HepG2 (cell line): ENCODE measurements at regions not wholly inside any gene's neighbourhood (a gene's known extent, or its start where the extent isn't known, plus 50 kb on each side); places are given as distances from the start of the nearest gene placed in this dataset.

Experiments
- ATAC-seq: fragments of 200-7000 bp; cut with Tn5 transposase; 3 replicates; pipeline ENCODE4 v1.9.1; 2020; ENCODE audit warnings: mild to moderate bottlenecking, moderate library complexity
- BruUV-seq: library from RNA; stranded (reverse); fragments of 400-500 nt; replicated peaks from 2 replicates; lab custom pipeline; 2021; lab: Mats Ljungman, UMichigan
- CTCF ChIA-PET: fragments of 300-600 bp; formaldehyde crosslinking; extraction: SDS; loops from one replicate; lab custom pipeline; 2021; ENCODE audit warnings: low total read pairs, inconsistent platforms, low intra/inter-chr PET ratio; lab: Yijun Ruan, JAX
- POLR2A ChIA-PET: fragments of 350-600 bp; sonication (Branson Sonifier 250); formaldehyde crosslinking; loops from one replicate; lab custom pipeline; 2020; ENCODE audit warnings: antibody characterized with exemption, inconsistent platforms; lab: Yijun Ruan, JAX
- DNase-seq: peaks from one replicate; pipeline ENCODE4 v3.0.0-alpha.2; 2015; ENCODE audit warnings: low spot score
- FAIRE-seq: peaks from 3 replicates; lab custom pipeline; 2011; peaks lifted over from hg19 to GRCh38; lab: Jason Lieb, UNC
- H2AFZ ChIP-seq: one replicate; pipeline ENCODE4 v1.6.1; 2011; ENCODE audit warnings: low read length, inconsistent platforms
- H3K27ac ChIP-seq: fragments of 300-600 bp; 3 replicates; pipeline ENCODE4 v1.8.0; 2011; ENCODE audit warnings: mixed run types, mild to moderate bottlenecking, mixed read lengths, low read length, inconsistent platforms; ENCODE audit not compliant: insufficient read depth; ENCODE audit errors: extremely low read length
- H3K27me3 ChIP-seq, 2 experiments: fragments of 200-600 bp in 1 of 2; 2 replicates in 1 of 2; 3 replicates in 1 of 2; pipeline versions ENCODE4 v1.6.0 to v1.8.0; 2011; ENCODE audit warnings: low read length in 2 of 2, mild to moderate bottlenecking in 2 of 2, moderate library complexity in 2 of 2, inconsistent platforms in 1 of 2; ENCODE audit not compliant: insufficient read depth in 2 of 2, control insufficient read depth in 1 of 2
- H3K36me3 ChIP-seq, 2 experiments: fragments of 200-600 bp in 1 of 2; replicated peaks in 1 of 2; 2 replicates in 1 of 2; 3 replicates in 1 of 2; pipeline versions ENCODE4 v1.5.1 to v1.8.0; 2011; ENCODE audit warnings: low read length in 2 of 2, inconsistent platforms in 1 of 2; ENCODE audit not compliant: insufficient read depth in 2 of 2, control insufficient read depth in 1 of 2
- H3K4me1 ChIP-seq: 2 replicates; pipeline ENCODE4 v1.5.1; 2012; ENCODE audit warnings: low read length, inconsistent platforms; ENCODE audit not compliant: insufficient read depth
- H3K4me2 ChIP-seq: 2 replicates; pipeline ENCODE4 v1.6.0; 2011; ENCODE audit warnings: low read depth, low read length, inconsistent platforms
- H3K4me3 ChIP-seq, 3 experiments: fragments of 200-600 bp in 1 of 3; sonication (generic), shearing (Covaris generic) in 1 of 3; replicated peaks in 1 of 3; 2 replicates each; pipeline ENCODE4 v1.5.1; 2011 to 2016; ENCODE audit warnings: low read length in 3 of 3, inconsistent platforms in 2 of 3, low read depth in 2 of 3, mild to moderate bottlenecking in 2 of 3, control low read depth in 1 of 3, mixed read lengths in 1 of 3; ENCODE audit not compliant: insufficient read depth in 1 of 3
- H3K79me2 ChIP-seq: one replicate; pipeline ENCODE4 v1.6.1; 2011; ENCODE audit warnings: low read length, inconsistent platforms; ENCODE audit not compliant: insufficient read depth
- H3K9ac ChIP-seq: 2 replicates; pipeline ENCODE4 v1.6.0; 2011; ENCODE audit warnings: mild to moderate bottlenecking, low read depth, low read length, inconsistent platforms; ENCODE audit not compliant: insufficient read depth
- H3K9me3 ChIP-seq: 2 replicates; pipeline ENCODE4 v1.5.1; 2012; ENCODE audit warnings: mild to moderate bottlenecking, low read length
- H4K20me1 ChIP-seq: 2 replicates; pipeline ENCODE4 v1.6.0; 2011; ENCODE audit warnings: inconsistent platforms, mild to moderate bottlenecking, low read length, moderate library complexity; ENCODE audit not compliant: insufficient read depth
- CBX5 ChIP-seq: sonication (generic); formaldehyde crosslinking; IDR thresholded peaks from 2 replicates; pipeline ENCODE4 v1.4.0; 2020; ENCODE audit warnings: missing genetic modification reagents, borderline replicate concordance
- ELF3 ChIP-seq: IDR thresholded peaks from 2 replicates; pipeline ENCODE4 v1.6.1; 2016; ENCODE audit warnings: missing genetic modification reagents, missing compliant biosample characterization
- EZH2 ChIP-seq: conservative IDR thresholded peaks from 2 replicates; pipeline ENCODE4 v1.6.1; 2012; ENCODE audit warnings: mild to moderate bottlenecking, low read depth, low read length, moderate library complexity
- NKX3-1 ChIP-seq: sonication (generic); formaldehyde crosslinking; IDR thresholded peaks from 2 replicates; pipeline ENCODE4 v1.5.0; 2020; ENCODE audit warnings: missing genetic modification reagents
- NONO ChIP-seq, 2 experiments: fragments of 450-650 bp in 1 of 2; sonication (generic) in 1 of 2; formaldehyde crosslinking in 1 of 2; IDR thresholded peaks in 1 of 2; conservative IDR thresholded peaks in 1 of 2; 2 replicates each; pipeline versions ENCODE4 v1.6.1 to v1.8.0; 2017 to 2022; ENCODE audit warnings: mild to moderate bottlenecking in 1 of 2, missing genetic modification reagents in 1 of 2, moderate library complexity in 1 of 2
- RARA ChIP-seq: IDR thresholded peaks from 2 replicates; pipeline ENCODE4 v1.6.1; 2016; ENCODE audit warnings: missing genetic modification reagents, missing compliant biosample characterization
- TSC22D2 ChIP-seq: sonication (generic); formaldehyde crosslinking; IDR thresholded peaks from 2 replicates; pipeline ENCODE4 v1.5.1; 2020; ENCODE audit warnings: missing genetic modification reagents, mild to moderate bottlenecking, borderline replicate concordance
- ZNF180 ChIP-seq: sonication (generic); formaldehyde crosslinking; IDR thresholded peaks from 2 replicates; pipeline ENCODE4 v1.4.0; 2020; ENCODE audit warnings: low read depth, missing genetic modification reagents, borderline replicate concordance
- ZNF446 ChIP-seq: sonication (generic); formaldehyde crosslinking; IDR thresholded peaks from 2 replicates; pipeline ENCODE4 v1.5.0; 2020; ENCODE audit warnings: mild to moderate bottlenecking, missing genetic modification reagents
- ZNF790 ChIP-seq: sonication (generic); formaldehyde crosslinking; IDR thresholded peaks from 2 replicates; pipeline ENCODE4 v1.8.0; 2022; ENCODE audit warnings: missing genetic modification reagents, mild to moderate bottlenecking, borderline replicate concordance
- ZSCAN9 ChIP-seq: IDR thresholded peaks from 2 replicates; pipeline ENCODE4 v1.6.1; 2016; ENCODE audit warnings: borderline replicate concordance
- WGBS: methylation state at CpG from one replicate; pipeline ENCODE4 v1.1.6; 2017; ENCODE audit warnings: low lambda C conversion rate; 5-methylcytosine and 5-hydroxymethylcytosine counted together
- in situ Hi-C: cut with HindIII; loops from 2 replicates; pipeline ENCODE4 v1.10.0; 2017; ENCODE audit warnings: low pct_unique_long_range_greater_than_20kb; ENCODE audit not compliant: extremely low pct_ligation_motif_present
- intact Hi-C: fragments of 100-400 bp; cut with micrococcal nuclease; formaldehyde crosslinking; loops from one replicate; pipeline ENCODE4 v1.10.0; 2022; ENCODE audit not compliant: unreplicated experiment
- TF ChIP-seq, protein P1 (sequence below): sonication (generic); formaldehyde crosslinking; IDR thresholded peaks from 2 replicates; pipeline ENCODE4 v1.5.0; 2020; ENCODE audit warnings: missing genetic modification reagents
- TF ChIP-seq, protein P2 (sequence below): sonication (generic); formaldehyde crosslinking; IDR thresholded peaks from 2 replicates; pipeline ENCODE4 v1.5.1; 2020; ENCODE audit warnings: mild to moderate bottlenecking, missing genetic modification reagents, moderate library complexity
- TF ChIP-seq, protein P3 (sequence below): sonication (generic); formaldehyde crosslinking; IDR thresholded peaks from 2 replicates; pipeline ENCODE4 v1.4.0; 2020; ENCODE audit warnings: mild to moderate bottlenecking, missing genetic modification reagents, borderline replicate concordance
- TF ChIP-seq, protein P4 (sequence below), 2 experiments: IDR thresholded peaks; 2 replicates each; pipeline ENCODE4 v1.6.1; 2011 to 2012; ENCODE audit warnings: low read length in 2 of 2, borderline replicate concordance in 1 of 2, low read depth in 1 of 2, mild to moderate bottlenecking in 1 of 2, moderate library complexity in 1 of 2

DNA sequence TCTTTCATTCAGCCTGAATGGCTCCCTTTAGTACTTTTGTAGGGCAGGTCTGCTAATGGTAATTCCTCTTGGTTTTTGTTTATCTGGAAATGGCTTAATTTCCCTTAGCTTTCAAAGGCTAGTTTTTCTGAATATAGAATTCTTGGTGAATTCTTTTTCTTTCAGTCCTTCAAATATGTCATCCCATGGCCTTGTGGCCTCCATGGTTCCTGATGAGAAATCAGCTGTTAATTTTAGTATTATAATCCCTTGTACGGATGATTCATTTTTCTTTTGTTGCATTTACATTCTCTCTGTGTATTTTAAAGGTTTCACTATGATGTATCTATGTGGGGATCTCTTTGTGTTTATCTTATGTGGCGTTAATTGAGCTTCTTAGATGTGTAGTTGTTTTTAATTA is 179.6 kb upstream of the ARG1 start:
- ATAC-seq (no peak), DNase-seq (no peak), FAIRE-seq (no peak)
- intact Hi-C loops: no loop called here
- BruUV-seq: no TSS peak
- in situ Hi-C loops: no loop called here
- peaks cover 0 to 9% of the 10 kb centered on the region in 2 experiments; a peak in 1 of 5 replicates for H3K27me3 ChIP-seq
- H3K4me2 ChIP-seq: no peak overlapping the region
- WGBS: 14% methylated on average over 2 of the region's 2 CpGs
- H3K79me2 ChIP-seq: no peaks in the 10 kb centered on the region
- no peak overlapping the region for H3K27ac ChIP-seq
- POLR2A ChIA-PET: no interaction called here
- CTCF ChIA-PET: no interaction called here
- H3K4me3 ChIP-seq: no peak overlapping the region
- no peaks in the 10 kb centered on the region for H4K20me1 ChIP-seq
- no peaks in the 10 kb centered on the region for H3K36me3 ChIP-seq
- H3K4me1 ChIP-seq: no peaks in the 10 kb centered on the region
- no peak overlapping the region for H2AFZ ChIP-seq
- H3K9ac ChIP-seq: no peak overlapping the region
- H3K9me3 ChIP-seq: no peaks in the 10 kb centered on the region
- TF ChIP-seq RARA (CRISPR knock-in tag) (no peak), NONO (IDR thresholded peaks at IDR 0.05) (no peak), NONO (CRISPR knock-in tag; conservative IDR thresholded peaks at IDR 0.05) (no peak), ZNF790 (no peak), NKX3-1 (CRISPR knock-in tag) (no peak), ZNF446 (CRISPR knock-in tag) (no peak), EZH2 (no peak), TSC22D2 (CRISPR knock-in tag) (no peak), CBX5 (CRISPR knock-in tag) (no peak), ELF3 (no peak), ZSCAN9 (CRISPR knock-in tag) (no peak), ZNF180 (no peak)
- TF ChIP-seq, protein P1, sequence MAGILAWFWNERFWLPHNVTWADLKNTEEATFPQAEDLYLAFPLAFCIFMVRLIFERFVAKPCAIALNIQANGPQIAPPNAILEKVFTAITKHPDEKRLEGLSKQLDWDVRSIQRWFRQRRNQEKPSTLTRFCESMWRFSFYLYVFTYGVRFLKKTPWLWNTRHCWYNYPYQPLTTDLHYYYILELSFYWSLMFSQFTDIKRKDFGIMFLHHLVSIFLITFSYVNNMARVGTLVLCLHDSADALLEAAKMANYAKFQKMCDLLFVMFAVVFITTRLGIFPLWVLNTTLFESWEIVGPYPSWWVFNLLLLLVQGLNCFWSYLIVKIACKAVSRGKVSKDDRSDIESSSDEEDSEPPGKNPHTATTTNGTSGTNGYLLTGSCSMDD: no peak
- TF ChIP-seq, protein P2, sequence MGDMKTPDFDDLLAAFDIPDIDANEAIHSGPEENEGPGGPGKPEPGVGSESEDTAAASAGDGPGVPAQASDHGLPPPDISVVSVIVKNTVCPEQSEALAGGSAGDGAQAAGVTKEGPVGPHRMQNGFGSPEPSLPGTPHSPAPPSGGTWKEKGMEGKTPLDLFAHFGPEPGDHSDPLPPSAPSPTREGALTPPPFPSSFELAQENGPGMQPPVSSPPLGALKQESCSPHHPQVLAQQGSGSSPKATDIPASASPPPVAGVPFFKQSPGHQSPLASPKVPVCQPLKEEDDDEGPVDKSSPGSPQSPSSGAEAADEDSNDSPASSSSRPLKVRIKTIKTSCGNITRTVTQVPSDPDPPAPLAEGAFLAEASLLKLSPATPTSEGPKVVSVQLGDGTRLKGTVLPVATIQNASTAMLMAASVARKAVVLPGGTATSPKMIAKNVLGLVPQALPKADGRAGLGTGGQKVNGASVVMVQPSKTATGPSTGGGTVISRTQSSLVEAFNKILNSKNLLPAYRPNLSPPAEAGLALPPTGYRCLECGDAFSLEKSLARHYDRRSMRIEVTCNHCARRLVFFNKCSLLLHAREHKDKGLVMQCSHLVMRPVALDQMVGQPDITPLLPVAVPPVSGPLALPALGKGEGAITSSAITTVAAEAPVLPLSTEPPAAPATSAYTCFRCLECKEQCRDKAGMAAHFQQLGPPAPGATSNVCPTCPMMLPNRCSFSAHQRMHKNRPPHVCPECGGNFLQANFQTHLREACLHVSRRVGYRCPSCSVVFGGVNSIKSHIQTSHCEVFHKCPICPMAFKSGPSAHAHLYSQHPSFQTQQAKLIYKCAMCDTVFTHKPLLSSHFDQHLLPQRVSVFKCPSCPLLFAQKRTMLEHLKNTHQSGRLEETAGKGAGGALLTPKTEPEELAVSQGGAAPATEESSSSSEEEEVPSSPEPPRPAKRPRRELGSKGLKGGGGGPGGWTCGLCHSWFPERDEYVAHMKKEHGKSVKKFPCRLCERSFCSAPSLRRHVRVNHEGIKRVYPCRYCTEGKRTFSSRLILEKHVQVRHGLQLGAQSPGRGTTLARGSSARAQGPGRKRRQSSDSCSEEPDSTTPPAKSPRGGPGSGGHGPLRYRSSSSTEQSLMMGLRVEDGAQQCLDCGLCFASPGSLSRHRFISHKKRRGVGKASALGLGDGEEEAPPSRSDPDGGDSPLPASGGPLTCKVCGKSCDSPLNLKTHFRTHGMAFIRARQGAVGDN (CRISPR knock-in tag): no peak
- TF ChIP-seq, protein P3, sequence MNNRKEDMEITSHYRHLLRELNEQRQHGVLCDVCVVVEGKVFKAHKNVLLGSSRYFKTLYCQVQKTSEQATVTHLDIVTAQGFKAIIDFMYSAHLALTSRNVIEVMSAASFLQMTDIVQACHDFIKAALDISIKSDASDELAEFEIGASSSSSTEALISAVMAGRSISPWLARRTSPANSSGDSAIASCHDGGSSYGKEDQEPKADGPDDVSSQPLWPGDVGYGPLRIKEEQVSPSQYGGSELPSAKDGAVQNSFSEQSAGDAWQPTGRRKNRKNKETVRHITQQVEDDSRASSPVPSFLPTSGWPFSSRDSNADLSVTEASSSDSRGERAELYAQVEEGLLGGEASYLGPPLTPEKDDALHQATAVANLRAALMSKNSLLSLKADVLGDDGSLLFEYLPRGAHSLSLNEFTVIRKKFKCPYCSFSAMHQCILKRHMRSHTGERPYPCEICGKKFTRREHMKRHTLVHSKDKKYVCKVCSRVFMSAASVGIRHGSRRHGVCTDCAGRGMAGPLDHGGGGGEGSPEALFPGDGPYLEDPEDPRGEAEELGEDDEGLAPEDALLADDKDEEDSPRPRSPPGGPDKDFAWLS (CRISPR knock-in tag): no peak
- TF ChIP-seq, protein P4, sequence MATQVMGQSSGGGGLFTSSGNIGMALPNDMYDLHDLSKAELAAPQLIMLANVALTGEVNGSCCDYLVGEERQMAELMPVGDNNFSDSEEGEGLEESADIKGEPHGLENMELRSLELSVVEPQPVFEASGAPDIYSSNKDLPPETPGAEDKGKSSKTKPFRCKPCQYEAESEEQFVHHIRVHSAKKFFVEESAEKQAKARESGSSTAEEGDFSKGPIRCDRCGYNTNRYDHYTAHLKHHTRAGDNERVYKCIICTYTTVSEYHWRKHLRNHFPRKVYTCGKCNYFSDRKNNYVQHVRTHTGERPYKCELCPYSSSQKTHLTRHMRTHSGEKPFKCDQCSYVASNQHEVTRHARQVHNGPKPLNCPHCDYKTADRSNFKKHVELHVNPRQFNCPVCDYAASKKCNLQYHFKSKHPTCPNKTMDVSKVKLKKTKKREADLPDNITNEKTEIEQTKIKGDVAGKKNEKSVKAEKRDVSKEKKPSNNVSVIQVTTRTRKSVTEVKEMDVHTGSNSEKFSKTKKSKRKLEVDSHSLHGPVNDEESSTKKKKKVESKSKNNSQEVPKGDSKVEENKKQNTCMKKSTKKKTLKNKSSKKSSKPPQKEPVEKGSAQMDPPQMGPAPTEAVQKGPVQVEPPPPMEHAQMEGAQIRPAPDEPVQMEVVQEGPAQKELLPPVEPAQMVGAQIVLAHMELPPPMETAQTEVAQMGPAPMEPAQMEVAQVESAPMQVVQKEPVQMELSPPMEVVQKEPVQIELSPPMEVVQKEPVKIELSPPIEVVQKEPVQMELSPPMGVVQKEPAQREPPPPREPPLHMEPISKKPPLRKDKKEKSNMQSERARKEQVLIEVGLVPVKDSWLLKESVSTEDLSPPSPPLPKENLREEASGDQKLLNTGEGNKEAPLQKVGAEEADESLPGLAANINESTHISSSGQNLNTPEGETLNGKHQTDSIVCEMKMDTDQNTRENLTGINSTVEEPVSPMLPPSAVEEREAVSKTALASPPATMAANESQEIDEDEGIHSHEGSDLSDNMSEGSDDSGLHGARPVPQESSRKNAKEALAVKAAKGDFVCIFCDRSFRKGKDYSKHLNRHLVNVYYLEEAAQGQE (IDR thresholded peaks at IDR 0.05; ENCODE audit: borderline replicate concordance in 1 of 2, low read depth in 1 of 2, low read length in 2 of 2): no peak
